Breast epithelium (tissue), 3 donors: ENCODE measurements at regions not wholly inside any gene's neighbourhood (a gene's known extent, or its start where the extent isn't known, plus 50 kb on each side); places are given as distances from the start of the nearest gene placed in this dataset.

Experiments used
- POLR2A ChIP-seq: fragments of 450-650 bp; IDR thresholded peaks from one replicate; pipeline ENCODE4 v1.6.1; 2016; ENCODE audit warnings: antibody characterized with exemption, mild to moderate bottlenecking, moderate library complexity
- TF ChIP-seq, protein P1 (sequence below), 3 donors: fragments of 450-650 bp; IDR thresholded peaks; one replicate each; pipeline ENCODE4 v1.5.1; 2016 to 2017; ENCODE audit warnings: antibody characterized with exemption in 3 of 3, mild to moderate bottlenecking in 3 of 3, moderate library complexity in 3 of 3

DNA sequence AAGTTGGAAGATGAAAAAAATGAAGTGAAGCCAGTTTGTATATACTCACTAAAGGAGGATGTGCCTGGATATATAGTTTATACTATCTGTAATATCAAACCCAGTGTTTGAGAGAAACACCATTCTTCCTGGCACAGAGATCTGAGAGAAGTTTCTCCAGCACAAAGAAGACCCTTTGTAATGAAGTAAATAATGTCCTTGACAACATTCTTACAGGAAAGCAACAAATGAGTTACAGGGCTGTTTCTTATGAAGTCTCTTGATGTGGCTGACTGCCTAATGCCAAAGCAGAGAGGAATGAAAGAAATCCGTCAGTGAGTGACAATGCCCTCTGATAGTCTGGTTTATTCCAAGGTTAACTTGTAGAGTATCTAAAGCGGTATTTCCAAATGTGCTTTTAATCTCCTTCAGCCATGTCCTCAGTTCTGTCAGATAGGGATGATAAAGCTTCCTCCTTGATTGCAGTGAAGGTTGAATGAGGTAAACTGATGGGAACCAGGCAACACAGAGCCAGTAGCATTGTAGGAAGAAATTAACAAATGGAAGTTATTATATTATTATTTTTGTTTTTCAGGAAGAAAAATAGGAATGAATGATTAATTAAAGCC lies 123.1 kb upstream of the ZNF608 start:
- TF ChIP-seq, protein P1, sequence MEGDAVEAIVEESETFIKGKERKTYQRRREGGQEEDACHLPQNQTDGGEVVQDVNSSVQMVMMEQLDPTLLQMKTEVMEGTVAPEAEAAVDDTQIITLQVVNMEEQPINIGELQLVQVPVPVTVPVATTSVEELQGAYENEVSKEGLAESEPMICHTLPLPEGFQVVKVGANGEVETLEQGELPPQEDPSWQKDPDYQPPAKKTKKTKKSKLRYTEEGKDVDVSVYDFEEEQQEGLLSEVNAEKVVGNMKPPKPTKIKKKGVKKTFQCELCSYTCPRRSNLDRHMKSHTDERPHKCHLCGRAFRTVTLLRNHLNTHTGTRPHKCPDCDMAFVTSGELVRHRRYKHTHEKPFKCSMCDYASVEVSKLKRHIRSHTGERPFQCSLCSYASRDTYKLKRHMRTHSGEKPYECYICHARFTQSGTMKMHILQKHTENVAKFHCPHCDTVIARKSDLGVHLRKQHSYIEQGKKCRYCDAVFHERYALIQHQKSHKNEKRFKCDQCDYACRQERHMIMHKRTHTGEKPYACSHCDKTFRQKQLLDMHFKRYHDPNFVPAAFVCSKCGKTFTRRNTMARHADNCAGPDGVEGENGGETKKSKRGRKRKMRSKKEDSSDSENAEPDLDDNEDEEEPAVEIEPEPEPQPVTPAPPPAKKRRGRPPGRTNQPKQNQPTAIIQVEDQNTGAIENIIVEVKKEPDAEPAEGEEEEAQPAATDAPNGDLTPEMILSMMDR (IDR thresholded peaks at IDR 0.05): no peak
- no peak for TF ChIP-seq POLR2A
